Mucosa of descending colon (tissue), 3 donors: ENCODE measurements at regions not wholly inside any gene's neighbourhood (a gene's known extent, or its start where the extent isn't known, plus 50 kb on each side); places are given as distances from the start of the nearest gene placed in this dataset.

Experiments
- ATAC-seq: fragments of 200-7000 bp; cut with Tn5 transposase; one replicate; pipeline ENCODE4 v1.9.1; 2020; ENCODE audit warnings: mild to moderate bottlenecking, moderate library complexity
- DNase-seq, 3 donors: peaks; one replicate each; pipeline ENCODE4 v3.0.0-alpha.2; 2020
- H3K36me3 ChIP-seq: fragments of 200-600 bp; one replicate; pipeline ENCODE4 v1.8.0; 2021; ENCODE audit warnings: low read depth, mild to moderate bottlenecking
- H3K4me1 ChIP-seq: fragments of 200-600 bp; one replicate; pipeline ENCODE4 v1.8.0; 2021; ENCODE audit warnings: low read depth, mild to moderate bottlenecking
- H3K4me3 ChIP-seq: fragments of 200-600 bp; one replicate; pipeline ENCODE4 v1.8.0; 2021; ENCODE audit warnings: mild to moderate bottlenecking
- H3K9me3 ChIP-seq: fragments of 200-600 bp; one replicate; pipeline ENCODE4 v1.8.0; 2021; ENCODE audit warnings: mild to moderate bottlenecking
- CTCF ChIP-seq: fragments of 200-600 bp; IDR thresholded peaks from one replicate; pipeline ENCODE4 v1.8.0; 2022; ENCODE audit warnings: antibody characterized with exemption, mild to moderate bottlenecking
- intact Hi-C, 2 donors: fragments of 100-400 bp; cut with DNase I in 1 of 2; cut with micrococcal nuclease in 1 of 2; formaldehyde crosslinking; loops; one replicate each; pipeline versions ENCODE4 v1.11.0 to v1.11.1; 2022; cut with DNase I, micrococcal nuclease
- donor health status: DM: no; HTN: no; CAD: no; lungs with moderate emphysema.
- donor health status: DM: no; HTN: no; CAD: no.
- donor health status: DM: no; HTN: yes; CAD: no.

DNA sequence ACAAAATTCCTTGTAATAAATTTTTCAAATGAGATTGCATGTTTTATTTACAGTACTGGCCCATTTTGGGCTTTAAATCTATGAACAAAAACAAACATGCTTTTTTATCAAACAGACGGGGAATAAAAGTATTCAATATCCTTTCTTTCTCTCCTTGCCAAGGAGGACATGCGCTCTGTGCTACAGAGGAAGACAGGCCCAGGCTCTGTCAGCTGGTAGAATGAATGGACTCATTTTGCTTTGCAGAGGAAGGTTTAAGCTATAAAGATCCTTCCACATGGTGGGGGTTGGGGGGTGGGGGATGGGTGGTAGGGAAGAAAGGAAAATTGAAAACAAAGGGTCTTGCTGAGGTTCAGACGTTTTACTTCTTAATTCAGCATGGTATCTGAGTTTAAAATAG, 575.6 kb downstream of the INSC start:
- intact Hi-C loops: no loop called here
- Histone ChIP-seq H3K36me3 (no peaks in the 10 kb centered on the region), H3K9me3 (no peaks in the 10 kb centered on the region), H3K4me3 (no peak overlapping the region), H3K4me1 (no peaks in the 10 kb centered on the region)
- ATAC-seq (no peak), DNase-seq (no peak)
- no peak for TF ChIP-seq CTCF

DNA sequence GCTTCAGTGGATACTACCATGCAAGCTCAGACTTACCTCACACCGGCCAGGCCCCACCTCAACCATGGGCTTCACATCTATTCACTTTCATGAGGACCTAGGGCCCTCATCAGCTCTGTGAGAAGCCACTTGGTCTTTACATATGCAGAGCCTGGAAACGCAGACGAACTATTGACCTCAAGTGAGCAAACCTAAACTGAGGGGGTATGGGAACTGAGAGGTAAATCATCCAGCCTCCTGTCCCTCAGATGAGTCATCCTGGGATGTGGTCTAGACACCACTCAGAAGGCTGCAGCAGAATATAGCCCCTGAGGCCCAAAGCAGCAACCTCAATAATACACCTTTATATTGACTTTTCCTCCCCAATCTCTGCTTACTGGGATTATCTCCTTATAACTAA, 578.0 kb downstream of the INSC start:
- DNase-seq (no peak), ATAC-seq (no peak)
- Histone ChIP-seq H3K4me1 (no peaks in the 10 kb centered on the region), H3K4me3 (no peak overlapping the region), H3K9me3 (no peaks in the 10 kb centered on the region), H3K36me3 (no peaks in the 10 kb centered on the region)
- intact Hi-C loops: no loop called here
- TF ChIP-seq CTCF: no peak

GRCh38 chr11:15695096-15695721, 580.5 kb downstream of the INSC start:
- no peak for TF ChIP-seq CTCF
- DNase-seq: no peak
- H3K4me1 ChIP-seq: no peaks in the 10 kb centered on the region
- ATAC-seq: no peak
- no peaks in the 10 kb centered on the region for H3K36me3 ChIP-seq
- H3K4me3 ChIP-seq: no peak overlapping the region
- intact Hi-C loops: no loop called here
- H3K9me3 ChIP-seq: no peaks in the 10 kb centered on the region

DNA sequence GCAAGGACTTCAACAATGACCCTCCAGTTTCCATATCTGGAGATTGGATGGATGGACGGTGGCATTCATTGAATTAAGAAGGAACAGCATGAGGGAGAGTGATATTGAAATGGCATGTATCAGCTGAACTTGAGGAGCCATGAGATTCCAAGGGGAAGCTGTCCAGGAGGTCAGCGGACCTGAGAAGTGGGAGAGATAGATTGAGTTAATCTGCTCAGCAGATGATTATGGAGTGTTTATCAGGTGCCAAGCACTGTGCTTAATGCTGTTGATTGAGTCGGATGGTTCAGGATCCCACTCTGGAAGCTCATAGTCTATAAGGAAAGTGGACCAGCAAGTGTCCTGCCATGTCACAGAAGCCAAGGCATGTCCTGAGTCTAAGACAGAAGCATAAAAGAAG, 581.3 kb downstream of the INSC start:
- DNase-seq (no peak), ATAC-seq (no peak)
- Histone ChIP-seq H3K9me3 (no peaks in the 10 kb centered on the region), H3K36me3 (no peaks in the 10 kb centered on the region), H3K4me3 (no peak overlapping the region), H3K4me1 (no peaks in the 10 kb centered on the region)
- intact Hi-C loops: no loop called here
- TF ChIP-seq CTCF: no peak

DNA sequence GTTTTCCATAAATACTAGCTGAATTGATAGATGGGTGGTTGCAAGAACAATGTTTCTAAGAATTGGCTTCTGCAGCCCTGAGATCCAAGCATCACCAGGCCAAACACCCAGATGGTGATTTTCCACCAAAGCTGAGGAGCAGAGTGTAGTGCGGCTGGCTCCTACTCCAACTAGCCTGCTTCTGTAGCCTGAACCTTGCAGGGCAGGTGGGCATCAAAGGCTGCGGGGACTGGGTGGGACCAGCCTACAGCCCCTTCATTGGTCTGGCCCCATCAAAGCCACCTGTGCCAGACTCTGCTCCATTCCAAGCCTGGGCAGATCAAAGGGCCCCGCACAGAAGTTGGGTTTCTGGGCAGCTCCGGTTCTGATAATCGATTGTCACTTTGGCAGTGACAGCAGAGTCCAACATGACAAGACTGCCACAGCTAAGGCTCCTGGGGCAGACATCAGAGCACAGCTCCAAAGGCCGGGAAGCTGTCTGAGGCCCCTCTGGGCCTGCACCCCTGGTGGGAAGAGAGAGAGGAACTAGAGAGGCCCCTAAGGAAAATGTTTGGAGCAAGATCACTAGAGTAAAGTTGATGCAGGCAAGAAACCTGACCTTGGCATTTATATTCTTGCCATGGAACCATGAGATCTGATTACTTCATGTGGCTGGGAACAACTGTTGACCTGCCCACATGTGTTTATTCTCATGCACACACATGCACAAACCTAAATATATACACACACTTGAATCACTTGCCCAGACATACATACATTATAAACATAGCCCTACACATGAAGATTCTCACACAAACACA, 582.9 kb downstream of the INSC start:
- intact Hi-C loops: no loop called here
- H3K4me3 ChIP-seq: no peak overlapping the region
- ATAC-seq (no peak), DNase-seq (no peak)
- H3K9me3 ChIP-seq: no peaks in the 10 kb centered on the region
- no peak for TF ChIP-seq CTCF
- H3K36me3 ChIP-seq: no peaks in the 10 kb centered on the region
- H3K4me1 ChIP-seq: no peaks in the 10 kb centered on the region
